Kidney (tissue), 13 donors: ENCODE measurements at regions not wholly inside any gene's neighbourhood (a gene's known extent, or its start where the extent isn't known, plus 50 kb on each side); places are given as distances from the start of the nearest gene placed in this dataset.

Experiments
- DNase-seq, 5 donors: peaks; one replicate each; pipeline ENCODE4 v3.0.0-alpha.2; 2013 to 2020
- FAIRE-seq: peaks from 2 replicates; lab custom pipeline; 2012; peaks lifted over from hg19 to GRCh38; lab: Jason Lieb, UNC
- H3K27ac ChIP-seq, 2 donors: one replicate each; pipeline ENCODE4 v1.7.0; 2013; ENCODE audit warnings: low read depth in 2 of 2, low read length in 2 of 2, inconsistent platforms in 1 of 2
- H3K27me3 ChIP-seq: one replicate; pipeline ENCODE4 v1.7.1; 2013; ENCODE audit warnings: low read length, inconsistent platforms; ENCODE audit not compliant: control insufficient read depth, insufficient read depth
- H3K36me3 ChIP-seq, 3 donors: one replicate each; pipeline versions ENCODE4 v1.7.0 to v1.7.1; 2013; ENCODE audit warnings: low read length in 3 of 3, control low read depth in 1 of 3, inconsistent platforms in 1 of 3; ENCODE audit not compliant: insufficient read depth in 3 of 3, control insufficient read depth in 2 of 3
- H3K4me1 ChIP-seq, 3 donors: one replicate each; pipeline versions ENCODE4 v1.7.0 to v1.7.1; 2013; ENCODE audit warnings: low read length in 3 of 3, inconsistent platforms in 1 of 3, low read depth in 1 of 3; ENCODE audit not compliant: control insufficient read depth in 2 of 3, insufficient read depth in 2 of 3
- H3K4me3 ChIP-seq, 3 donors: one replicate each; pipeline versions ENCODE4 v1.7.0 to v1.8.1; 2013; ENCODE audit warnings: low read length in 3 of 3, control low read depth in 1 of 3, inconsistent platforms in 1 of 3
- H3K9ac ChIP-seq, 3 donors: one replicate each; pipeline versions ENCODE4 v1.7.0 to v1.7.1; 2013; ENCODE audit warnings: low read length in 3 of 3, control low read depth in 1 of 3, inconsistent platforms in 1 of 3
- H3K9me3 ChIP-seq, 3 donors: one replicate each; pipeline versions ENCODE4 v1.7.0 to v1.7.1; 2013; ENCODE audit warnings: low read length in 3 of 3, control low read depth in 1 of 3, inconsistent platforms in 1 of 3; ENCODE audit not compliant: control insufficient read depth in 2 of 3, insufficient read depth in 1 of 3
- intact Hi-C: fragments of 100-400 bp; cut with DNase I; formaldehyde crosslinking; loops from one replicate; pipeline ENCODE4 v1.11.1; 2022
- TF ChIP-seq, protein P1 (sequence below): IDR thresholded peaks from 3 replicates; pipeline ENCODE4 v1.5.1; 2012; ENCODE audit warnings: mild to moderate bottlenecking, moderate library complexity, borderline replicate concordance; ENCODE audit not compliant: insufficient read depth; ENCODE audit errors: extremely low read depth
- donor health status: control.
- donor health status: control.
- donor health status: control.
- donor health status: control.
- donor health status: control.
- donor health status: DM: yes; HTN: yes; CAD: no.
- donor health status: Normal renal cell carcinoma (clear cell type).

DNA sequence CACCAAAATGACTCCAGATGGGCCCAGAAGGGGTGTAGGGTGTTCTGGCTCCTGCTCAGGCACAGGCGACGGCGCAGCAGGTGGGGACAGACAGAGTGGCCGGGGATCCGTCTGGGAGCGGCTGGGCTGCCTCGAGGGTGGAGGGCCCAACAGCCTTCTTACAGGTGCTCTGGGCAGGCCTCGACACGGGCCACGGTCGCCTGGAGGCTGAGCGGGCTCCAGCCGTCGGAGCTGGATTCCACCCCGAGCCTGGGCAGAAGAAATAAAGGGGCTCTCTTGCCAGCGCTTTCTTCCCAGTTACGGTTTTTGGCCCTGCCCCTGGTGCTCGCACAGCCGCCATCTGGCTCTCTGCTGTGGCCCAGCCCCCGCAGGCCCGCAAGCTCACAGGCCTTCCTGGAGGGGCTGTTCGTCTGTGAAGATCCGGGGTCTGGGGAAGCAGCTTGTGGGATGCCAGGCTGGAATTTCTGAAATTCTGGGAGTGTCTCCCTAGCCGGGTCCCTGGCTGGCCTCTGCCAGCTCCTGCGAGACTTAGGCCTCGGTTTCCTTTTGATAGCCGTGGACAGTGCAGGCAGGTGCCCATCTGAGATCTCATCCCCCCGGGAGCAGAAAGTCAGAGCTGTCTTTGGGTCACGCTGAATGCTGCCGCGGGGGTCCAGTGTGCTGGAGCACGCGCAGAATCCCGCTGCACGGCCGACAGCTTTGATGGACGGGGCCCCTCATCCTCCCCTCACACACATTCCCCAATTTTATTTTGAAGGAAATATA, 122.7 kb downstream of the PAPOLA start:
- Histone ChIP-seq H3K27me3 (no peaks in the 10 kb centered on the region), H3K9ac (no peak overlapping the region), H3K4me3 (no peak overlapping the region), H3K36me3 (no peaks in the 10 kb centered on the region), H3K9me3 (peaks cover 0 to 1% (median 0%) of the 10 kb centered on the region in 3 donors), H3K4me1 (no peaks in the 10 kb centered on the region), H3K27ac (no peak overlapping the region)
- intact Hi-C loops = no loop called here
- FAIRE-seq = no peak
- TF ChIP-seq, protein P1, sequence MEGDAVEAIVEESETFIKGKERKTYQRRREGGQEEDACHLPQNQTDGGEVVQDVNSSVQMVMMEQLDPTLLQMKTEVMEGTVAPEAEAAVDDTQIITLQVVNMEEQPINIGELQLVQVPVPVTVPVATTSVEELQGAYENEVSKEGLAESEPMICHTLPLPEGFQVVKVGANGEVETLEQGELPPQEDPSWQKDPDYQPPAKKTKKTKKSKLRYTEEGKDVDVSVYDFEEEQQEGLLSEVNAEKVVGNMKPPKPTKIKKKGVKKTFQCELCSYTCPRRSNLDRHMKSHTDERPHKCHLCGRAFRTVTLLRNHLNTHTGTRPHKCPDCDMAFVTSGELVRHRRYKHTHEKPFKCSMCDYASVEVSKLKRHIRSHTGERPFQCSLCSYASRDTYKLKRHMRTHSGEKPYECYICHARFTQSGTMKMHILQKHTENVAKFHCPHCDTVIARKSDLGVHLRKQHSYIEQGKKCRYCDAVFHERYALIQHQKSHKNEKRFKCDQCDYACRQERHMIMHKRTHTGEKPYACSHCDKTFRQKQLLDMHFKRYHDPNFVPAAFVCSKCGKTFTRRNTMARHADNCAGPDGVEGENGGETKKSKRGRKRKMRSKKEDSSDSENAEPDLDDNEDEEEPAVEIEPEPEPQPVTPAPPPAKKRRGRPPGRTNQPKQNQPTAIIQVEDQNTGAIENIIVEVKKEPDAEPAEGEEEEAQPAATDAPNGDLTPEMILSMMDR = no peak
- peak in 2 of 5 donors; percentile 31 to 66 for DNase-seq

DNA sequence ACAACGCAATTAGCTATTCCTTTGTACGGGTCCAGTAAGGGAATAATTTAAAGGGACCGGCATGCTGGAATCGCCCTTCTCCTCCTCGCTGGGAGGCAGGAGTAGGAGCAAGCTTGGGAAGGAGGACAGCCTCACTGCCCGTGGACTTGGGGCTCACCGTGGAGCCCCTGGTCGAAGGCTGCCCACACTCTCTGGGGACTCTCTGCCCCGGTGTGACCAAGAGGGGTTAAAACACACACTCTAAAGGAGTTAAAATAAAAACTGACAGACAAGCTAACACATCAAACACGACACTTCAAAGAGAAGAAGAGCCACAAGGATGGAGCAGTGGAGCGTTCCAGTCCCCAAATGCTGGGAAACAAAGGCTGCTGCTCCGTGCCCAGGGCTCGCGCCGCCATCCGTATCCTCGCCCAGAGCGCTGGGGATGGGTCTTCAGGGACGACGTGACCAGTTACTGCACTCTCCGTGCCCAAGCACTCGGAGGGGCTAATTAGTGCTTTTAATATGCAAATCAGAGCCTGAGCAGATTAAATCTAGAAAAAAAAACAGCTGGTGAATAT, 123.3 kb downstream of the PAPOLA start:
- Histone ChIP-seq H3K9me3 (peaks cover 0 to 4% (median 0%) of the 10 kb centered on the region in 3 donors), H3K4me3 (no peak overlapping the region), H3K27ac (no peak overlapping the region), H3K27me3 (no peaks in the 10 kb centered on the region), H3K36me3 (no peaks in the 10 kb centered on the region), H3K4me1 (no peaks in the 10 kb centered on the region), H3K9ac (no peak overlapping the region)
- TF ChIP-seq, protein P1 = no peak
- no peak for FAIRE-seq
- DNase-seq = peak in 3 of 5 donors; percentile 8 to 30 (median 20)
- intact Hi-C loops = no loop called here

DNA sequence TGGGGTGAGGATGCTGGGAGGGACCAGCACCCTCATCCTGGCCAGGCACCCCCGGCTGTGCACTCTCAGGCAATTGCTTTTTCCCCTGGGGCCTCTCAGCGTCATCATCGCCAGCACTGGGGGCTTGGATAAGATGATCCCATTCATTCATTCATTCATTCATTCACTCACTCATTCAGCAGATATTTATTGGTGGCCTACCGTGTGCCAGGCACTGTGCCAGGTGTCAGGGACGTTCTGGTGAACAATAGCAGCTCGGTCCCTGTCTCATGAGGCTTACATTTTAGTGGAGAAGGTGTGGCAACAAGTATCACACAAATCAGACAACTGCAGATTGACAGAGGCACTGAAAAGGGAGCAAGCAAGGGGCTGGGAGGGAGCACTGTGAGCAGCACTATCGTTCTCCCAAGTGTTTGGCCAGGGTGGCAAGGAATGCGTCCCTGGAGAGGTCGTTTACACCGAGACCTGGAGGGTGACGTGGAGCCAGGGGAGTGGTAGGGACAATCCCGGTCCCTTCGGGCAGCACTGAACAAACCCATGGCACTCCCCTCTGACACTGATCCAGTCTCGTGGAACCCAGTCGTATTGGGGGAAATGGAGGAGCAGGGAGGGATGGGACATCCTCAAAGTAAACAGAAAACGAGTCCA, 124.1 kb downstream of the PAPOLA start:
- intact Hi-C loops = no loop called here
- H3K4me1 ChIP-seq = no peaks in the 10 kb centered on the region
- no peak overlapping the region for H3K27ac ChIP-seq
- no peak for FAIRE-seq
- H3K27me3 ChIP-seq = no peaks in the 10 kb centered on the region
- H3K9ac ChIP-seq = no peak overlapping the region
- peaks cover 0 to 4% (median 0%) of the 10 kb centered on the region in 3 donors for H3K9me3 ChIP-seq
- TF ChIP-seq, protein P1 = no peak
- no peaks in the 10 kb centered on the region for H3K36me3 ChIP-seq
- DNase-seq = peak in 2 of 5 donors; percentile 24 to 36
- H3K4me3 ChIP-seq = no peak overlapping the region
